Nephron (organoid): ENCODE measurements at regions not wholly inside any gene's neighbourhood (a gene's known extent, or its start where the extent isn't known, plus 50 kb on each side); places are given as distances from the start of the nearest gene placed in this dataset.

Experiments used
- H3K27ac Mint-ChIP-seq, 3 experiments: 2 replicates each; pipeline ENCODE4 v1.8.0; 2020; ENCODE audit warnings: mixed read lengths in 3 of 3, mild to moderate bottlenecking in 2 of 3, moderate library complexity in 1 of 3
- H3K27me3 Mint-ChIP-seq: 2 replicates; pipeline ENCODE4 v1.8.0; 2021; ENCODE audit warnings: low read depth, mild to moderate bottlenecking, moderate library complexity, mixed read lengths
- H3K36me3 Mint-ChIP-seq: 2 replicates; pipeline ENCODE4 v1.8.0; 2020; ENCODE audit warnings: low read depth, mixed read lengths
- H3K4me1 Mint-ChIP-seq: 2 replicates; pipeline ENCODE4 v1.8.0; 2020; ENCODE audit warnings: mixed read lengths
- H3K4me3 Mint-ChIP-seq, 3 experiments: 2 replicates each; pipeline ENCODE4 v1.8.0; 2020; ENCODE audit warnings: mild to moderate bottlenecking in 3 of 3, mixed read lengths in 3 of 3, moderate library complexity in 2 of 3
- H3K9me3 Mint-ChIP-seq: 2 replicates; pipeline ENCODE4 v1.8.0; 2020; ENCODE audit warnings: mixed read lengths
- TF ChIP-seq, protein P1 (sequence below), 3 experiments: fragments of 200-600 bp; sonication (generic); IDR thresholded peaks; one replicate each; pipeline ENCODE4 v1.5.0; 2021; ENCODE audit warnings: antibody characterized with exemption in 3 of 3; ENCODE audit not compliant: unreplicated experiment in 3 of 3

- Mint-ChIP-seq H3K4me3 (no peak overlapping the region), H3K27me3 (no peaks in the 10 kb centered on the region), H3K9me3 (no peaks in the 10 kb centered on the region), H3K36me3 (no peaks in the 10 kb centered on the region), H3K4me1 (no peaks in the 10 kb centered on the region), H3K27ac (no peak overlapping the region)
- TF ChIP-seq, protein P1, sequence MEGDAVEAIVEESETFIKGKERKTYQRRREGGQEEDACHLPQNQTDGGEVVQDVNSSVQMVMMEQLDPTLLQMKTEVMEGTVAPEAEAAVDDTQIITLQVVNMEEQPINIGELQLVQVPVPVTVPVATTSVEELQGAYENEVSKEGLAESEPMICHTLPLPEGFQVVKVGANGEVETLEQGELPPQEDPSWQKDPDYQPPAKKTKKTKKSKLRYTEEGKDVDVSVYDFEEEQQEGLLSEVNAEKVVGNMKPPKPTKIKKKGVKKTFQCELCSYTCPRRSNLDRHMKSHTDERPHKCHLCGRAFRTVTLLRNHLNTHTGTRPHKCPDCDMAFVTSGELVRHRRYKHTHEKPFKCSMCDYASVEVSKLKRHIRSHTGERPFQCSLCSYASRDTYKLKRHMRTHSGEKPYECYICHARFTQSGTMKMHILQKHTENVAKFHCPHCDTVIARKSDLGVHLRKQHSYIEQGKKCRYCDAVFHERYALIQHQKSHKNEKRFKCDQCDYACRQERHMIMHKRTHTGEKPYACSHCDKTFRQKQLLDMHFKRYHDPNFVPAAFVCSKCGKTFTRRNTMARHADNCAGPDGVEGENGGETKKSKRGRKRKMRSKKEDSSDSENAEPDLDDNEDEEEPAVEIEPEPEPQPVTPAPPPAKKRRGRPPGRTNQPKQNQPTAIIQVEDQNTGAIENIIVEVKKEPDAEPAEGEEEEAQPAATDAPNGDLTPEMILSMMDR (IDR thresholded peaks at IDR 0.05; ENCODE audit: unreplicated experiment in 3 of 3) = no peak
Measured at GRCh38 chr1:173295995-173296394, 88.9 kb upstream of the TNFSF4 start.

GRCh38 chr1:173297798-173298391 lies 90.8 kb upstream of the TNFSF4 start:
- no peak overlapping the region for H3K27ac Mint-ChIP-seq
- H3K9me3 Mint-ChIP-seq = no peaks in the 10 kb centered on the region
- H3K36me3 Mint-ChIP-seq = no peaks in the 10 kb centered on the region
- TF ChIP-seq, protein P1 (IDR thresholded peaks at IDR 0.05; ENCODE audit: unreplicated experiment in 3 of 3) = no peak
- H3K4me1 Mint-ChIP-seq = no peaks in the 10 kb centered on the region
- no peak overlapping the region for H3K4me3 Mint-ChIP-seq
- H3K27me3 Mint-ChIP-seq = no peaks in the 10 kb centered on the region

DNA sequence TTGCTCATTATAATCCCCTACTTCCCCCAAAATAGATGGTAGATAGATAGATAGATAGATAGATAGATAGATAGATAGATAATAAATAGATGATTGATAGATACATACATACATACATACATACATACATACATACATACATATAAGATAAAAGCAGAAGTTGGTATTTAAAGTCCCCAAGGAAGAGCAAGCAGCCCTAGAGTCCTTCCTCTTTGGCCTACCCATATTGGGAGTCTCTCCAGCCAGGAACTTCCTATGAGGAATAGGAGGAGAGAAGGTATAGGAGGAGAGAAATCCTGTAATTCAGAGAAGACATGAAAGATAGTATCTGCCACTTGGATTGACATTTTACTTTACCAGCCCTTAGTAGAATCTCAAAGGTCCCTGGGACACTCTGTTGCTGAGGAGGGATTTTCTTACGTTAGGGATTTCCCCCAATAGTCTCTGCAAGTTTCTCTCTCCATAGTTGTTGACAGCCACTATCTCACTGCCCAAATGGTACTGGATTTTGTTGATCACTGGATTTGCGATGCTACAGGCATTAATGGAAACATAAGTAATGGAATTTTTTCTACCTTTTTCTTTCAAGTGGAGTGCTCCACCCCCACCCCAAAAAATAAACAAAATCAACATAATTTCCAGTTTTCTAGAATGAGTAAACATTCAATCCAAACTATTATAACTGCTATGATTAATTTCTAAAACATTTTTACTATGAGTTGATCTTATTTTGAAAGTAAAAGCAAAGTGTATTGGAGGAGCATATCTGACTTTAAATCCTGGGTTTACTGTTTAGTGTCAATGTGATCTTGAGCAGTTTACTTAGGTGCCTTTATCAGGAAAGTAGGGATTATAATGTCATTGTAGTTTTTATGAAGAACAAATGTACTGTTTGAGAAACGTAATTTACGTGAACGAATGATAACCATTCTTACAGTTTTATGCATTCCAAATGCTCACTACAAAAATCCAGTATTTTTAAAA lies 93.2 kb upstream of the TNFSF4 start:
- no peak overlapping the region for H3K4me3 Mint-ChIP-seq
- no peak overlapping the region for H3K27ac Mint-ChIP-seq
- no peaks in the 10 kb centered on the region for H3K27me3 Mint-ChIP-seq
- no peaks in the 10 kb centered on the region for H3K36me3 Mint-ChIP-seq
- H3K9me3 Mint-ChIP-seq = no peaks in the 10 kb centered on the region
- H3K4me1 Mint-ChIP-seq = no peaks in the 10 kb centered on the region
- TF ChIP-seq, protein P1 (IDR thresholded peaks at IDR 0.05; ENCODE audit: unreplicated experiment in 3 of 3) = no peak

DNA sequence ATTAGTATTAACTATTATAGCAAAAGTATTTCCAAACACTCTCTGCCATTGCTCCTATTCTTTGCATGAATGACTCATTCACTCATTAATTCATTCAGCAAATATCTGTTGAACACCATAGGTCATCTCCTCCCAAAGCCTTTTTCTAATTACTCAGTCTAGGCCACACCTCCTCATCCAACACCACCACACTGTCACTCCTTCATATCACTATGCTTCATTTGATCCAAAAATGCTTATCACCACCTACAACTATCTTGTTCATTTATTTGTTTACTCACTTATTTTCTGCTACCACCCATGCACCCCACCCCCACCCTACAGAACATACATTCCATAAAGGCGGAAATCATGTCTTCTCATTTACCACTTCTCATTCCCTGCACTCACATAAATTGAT lies 94.4 kb upstream of the TNFSF4 start:
- TF ChIP-seq, protein P1 (IDR thresholded peaks at IDR 0.05; ENCODE audit: unreplicated experiment in 3 of 3) = no peak
- no peaks in the 10 kb centered on the region for H3K4me1 Mint-ChIP-seq
- no peaks in the 10 kb centered on the region for H3K36me3 Mint-ChIP-seq
- no peaks in the 10 kb centered on the region for H3K9me3 Mint-ChIP-seq
- H3K4me3 Mint-ChIP-seq = no peak overlapping the region
- H3K27me3 Mint-ChIP-seq = no peaks in the 10 kb centered on the region
- H3K27ac Mint-ChIP-seq = no peak overlapping the region

GRCh38 chr1:173302366-173302765 lies 95.2 kb upstream of the TNFSF4 start:
- no peaks in the 10 kb centered on the region for H3K9me3 Mint-ChIP-seq
- TF ChIP-seq, protein P1 (IDR thresholded peaks at IDR 0.05; ENCODE audit: unreplicated experiment in 3 of 3) = no peak
- H3K27me3 Mint-ChIP-seq = no peaks in the 10 kb centered on the region
- H3K4me3 Mint-ChIP-seq = no peak overlapping the region
- H3K36me3 Mint-ChIP-seq = no peaks in the 10 kb centered on the region
- H3K4me1 Mint-ChIP-seq = no peaks in the 10 kb centered on the region
- no peak overlapping the region for H3K27ac Mint-ChIP-seq
